Adrenal gland (tissue), 9 donors: ENCODE measurements at regions not wholly inside any gene's neighbourhood (a gene's known extent, or its start where the extent isn't known, plus 50 kb on each side); places are given as distances from the start of the nearest gene placed in this dataset.

Experiments used
- DNase-seq, 7 donors: peaks; one replicate each; pipeline ENCODE4 v3.0.0-alpha.2; 2019 to 2020
- H3K27ac ChIP-seq, 5 donors: fragments of 200-600 bp; sonication (generic) in 4 of 5; 1 replicate in 3 of 5; 2 replicates in 2 of 5; pipeline versions ENCODE4 v1.5.1 to v1.8.0; 2016 to 2020; ENCODE audit warnings: mild to moderate bottlenecking in 1 of 5
- H3K27me3 ChIP-seq: fragments of 200-600 bp; 2 replicates; pipeline ENCODE4 v1.8.0; 2021
- H3K36me3 ChIP-seq, 2 donors: fragments of 200-600 bp; replicated peaks in 1 of 2; 1 replicate in 1 of 2; 2 replicates in 1 of 2; pipeline versions ENCODE4 v1.5.1 to v1.8.0; 2018 to 2022
- H3K4me1 ChIP-seq, 2 donors: fragments of 200-600 bp; replicated peaks in 1 of 2; 1 replicate in 1 of 2; 2 replicates in 1 of 2; pipeline versions ENCODE4 v1.5.1 to v1.8.0; 2018 to 2021
- H3K4me3 ChIP-seq, 4 donors: fragments of 200-600 bp; sonication (generic) in 3 of 4; one replicate each; pipeline ENCODE4 v1.5.1; 2016 to 2018
- H3K9me3 ChIP-seq, 3 donors: fragments of 200-600 bp; sonication (generic) in 1 of 3; replicated peaks in 1 of 3; 1 replicate in 2 of 3; 2 replicates in 1 of 3; pipeline versions ENCODE4 v1.5.1 to v1.8.0; 2016 to 2021
- POLR2A ChIP-seq, 2 donors: fragments of 450-650 bp; IDR thresholded peaks; one replicate each; pipeline ENCODE4 v1.6.1; 2017; ENCODE audit warnings: antibody characterized with exemption in 2 of 2, mild to moderate bottlenecking in 2 of 2, moderate library complexity in 1 of 2
- WGBS, 4 donors: extraction: QIAGEN DNeasy Blood & Tissue Kit in 2 of 4; methylation state at CpG; one replicate each; pipeline versions ENCODE4 v1.1.5 to v1.1.7; 2013 to 2017; 5-methylcytosine and 5-hydroxymethylcytosine counted together
- intact Hi-C, 2 donors: fragments of 100-400 bp; cut with DNase I; formaldehyde crosslinking; loops; one replicate each; pipeline versions ENCODE4 v1.14.1 to v1.15.0; 2022 to 2023
- TF ChIP-seq, protein P1 (sequence below), 6 experiments: fragments of 450-650 bp in 4 of 6; fragments of 200-600 bp in 2 of 6; sonication (generic) in 1 of 6; IDR thresholded peaks; 1 replicate in 5 of 6; 2 replicates in 1 of 6; pipeline versions ENCODE4 v1.5.1 to v1.8.0; 2016 to 2021; ENCODE audit warnings: antibody characterized with exemption in 6 of 6, mild to moderate bottlenecking in 2 of 6, moderate library complexity in 1 of 6
- donor health status: healthy with polysubstance abuse.
- donor health status: Bipolar disorder and iron deficiency.
- donor health status: DM: yes; HTN: yes; CAD: no.
- donor health status: DM: no; HTN: no; CAD: no.
- donor health status: DM: no; HTN: no; CAD: no.

DNA sequence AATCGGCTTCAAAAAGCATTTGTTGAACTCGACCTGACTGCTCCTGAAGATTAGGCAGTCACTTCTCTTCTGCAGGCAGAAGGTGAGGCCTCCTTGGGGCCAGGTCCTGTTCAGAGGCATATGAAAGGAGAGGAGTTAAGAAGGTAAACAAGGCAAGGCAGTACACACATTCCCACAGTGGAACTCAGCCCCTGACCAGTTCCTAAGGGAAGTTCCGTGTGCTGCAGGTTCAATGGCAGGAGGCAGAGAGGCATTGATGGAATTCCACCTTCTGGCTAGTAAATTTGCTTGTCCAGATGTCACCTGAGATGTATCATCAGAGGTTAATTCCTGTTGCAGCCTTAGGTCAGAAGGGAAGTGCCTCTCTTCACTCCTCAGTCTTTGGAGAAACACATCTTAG, 337.0 kb upstream of the MTNR1B start:
- 48 to 66% (median 59%) methylated on average over 3 of the region's 3 CpGs for WGBS, 4 donors
- Histone ChIP-seq H3K27me3 (no peaks in the 10 kb centered on the region), H3K4me1 (no peaks in the 10 kb centered on the region), H3K4me3 (no peak overlapping the region), H3K27ac (no peak overlapping the region), H3K36me3 (no peaks in the 10 kb centered on the region), H3K9me3 (no peaks in the 10 kb centered on the region)
- TF ChIP-seq POLR2A (IDR thresholded peaks at IDR 0.05) = no peak
- TF ChIP-seq, protein P1, sequence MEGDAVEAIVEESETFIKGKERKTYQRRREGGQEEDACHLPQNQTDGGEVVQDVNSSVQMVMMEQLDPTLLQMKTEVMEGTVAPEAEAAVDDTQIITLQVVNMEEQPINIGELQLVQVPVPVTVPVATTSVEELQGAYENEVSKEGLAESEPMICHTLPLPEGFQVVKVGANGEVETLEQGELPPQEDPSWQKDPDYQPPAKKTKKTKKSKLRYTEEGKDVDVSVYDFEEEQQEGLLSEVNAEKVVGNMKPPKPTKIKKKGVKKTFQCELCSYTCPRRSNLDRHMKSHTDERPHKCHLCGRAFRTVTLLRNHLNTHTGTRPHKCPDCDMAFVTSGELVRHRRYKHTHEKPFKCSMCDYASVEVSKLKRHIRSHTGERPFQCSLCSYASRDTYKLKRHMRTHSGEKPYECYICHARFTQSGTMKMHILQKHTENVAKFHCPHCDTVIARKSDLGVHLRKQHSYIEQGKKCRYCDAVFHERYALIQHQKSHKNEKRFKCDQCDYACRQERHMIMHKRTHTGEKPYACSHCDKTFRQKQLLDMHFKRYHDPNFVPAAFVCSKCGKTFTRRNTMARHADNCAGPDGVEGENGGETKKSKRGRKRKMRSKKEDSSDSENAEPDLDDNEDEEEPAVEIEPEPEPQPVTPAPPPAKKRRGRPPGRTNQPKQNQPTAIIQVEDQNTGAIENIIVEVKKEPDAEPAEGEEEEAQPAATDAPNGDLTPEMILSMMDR (IDR thresholded peaks at IDR 0.05) = no peak
- intact Hi-C loops = no loop called here
- no peak for DNase-seq

DNA sequence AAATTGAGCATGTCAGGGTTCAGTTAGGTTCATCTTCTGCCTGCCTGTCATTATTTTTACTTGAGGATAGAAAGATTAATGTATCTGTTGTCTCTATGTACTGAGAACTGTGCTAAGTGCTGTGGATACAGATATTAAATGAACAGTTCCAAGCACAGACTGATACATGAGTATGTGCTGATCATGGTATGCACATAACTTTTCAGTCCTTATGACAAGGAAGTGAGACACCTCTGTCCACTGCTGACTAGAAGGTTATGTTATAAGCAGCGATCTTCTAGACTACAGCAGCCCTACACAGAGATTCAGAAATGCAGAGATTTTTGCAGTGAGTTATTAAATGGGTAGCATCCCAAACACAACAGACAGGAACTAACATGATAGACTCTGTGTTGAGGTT, 335.6 kb upstream of the MTNR1B start:
- no peaks in the 10 kb centered on the region for H3K4me1 ChIP-seq
- intact Hi-C loops = no loop called here

DNA sequence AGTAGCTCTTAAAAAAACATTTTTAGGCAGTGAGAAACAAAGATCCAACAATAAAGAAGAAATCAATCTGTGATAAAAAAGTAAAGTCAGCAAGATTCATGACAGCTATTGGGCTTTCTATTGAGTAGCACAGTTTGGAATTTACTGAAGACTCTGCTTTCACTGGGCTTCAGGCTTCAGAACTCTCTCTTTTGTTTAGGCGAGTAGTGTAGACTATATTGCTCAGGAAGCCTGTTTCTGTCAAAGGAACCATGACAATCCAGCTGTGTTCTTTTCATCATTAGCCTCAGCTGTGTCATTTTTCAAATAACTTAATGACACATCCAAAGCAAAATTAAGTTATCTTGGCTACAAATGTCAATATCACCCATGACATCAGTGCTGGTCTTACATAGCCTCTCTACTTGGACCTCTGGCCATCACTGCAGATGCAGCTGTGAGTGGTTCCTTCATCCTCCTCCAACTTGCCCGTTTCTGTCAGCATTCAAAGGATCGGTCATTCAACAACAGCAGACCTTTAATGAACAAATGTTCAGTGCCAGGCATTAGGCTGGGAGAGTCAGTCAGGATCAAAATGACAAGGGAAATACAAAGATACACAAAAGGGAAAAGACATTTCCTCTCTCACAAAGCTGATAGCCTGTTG, 332.8 kb upstream of the MTNR1B start:
- Histone ChIP-seq H3K36me3 (no peaks in the 10 kb centered on the region), H3K27ac (no peak overlapping the region), H3K4me1 (no peaks in the 10 kb centered on the region), H3K9me3 (no peaks in the 10 kb centered on the region), H3K27me3 (no peaks in the 10 kb centered on the region), H3K4me3 (no peak overlapping the region)
- WGBS, 4 donors = 78 to 90% (median 79%) methylated on average over 3 of the region's 3 CpGs
- intact Hi-C loops = no loop called here
- DNase-seq = no peak
- TF ChIP-seq, protein P1 (IDR thresholded peaks at IDR 0.05) = no peak
- no peak for TF ChIP-seq POLR2A (IDR thresholded peaks at IDR 0.05)

More for the DNA sequence above, 335.6 kb upstream of the MTNR1B start:
- TF ChIP-seq POLR2A (IDR thresholded peaks at IDR 0.05) = no peak
- TF ChIP-seq, protein P1 (IDR thresholded peaks at IDR 0.05) = no peak
- no peak overlapping the region for H3K4me3 ChIP-seq
- 59 to 64% (median 63%) methylated on average over 1 of the region's 1 CpG for WGBS, 4 donors
- no peak overlapping the region for H3K27ac ChIP-seq
- H3K36me3 ChIP-seq = no peaks in the 10 kb centered on the region
- H3K27me3 ChIP-seq = no peaks in the 10 kb centered on the region
- no peak for DNase-seq
- no peaks in the 10 kb centered on the region for H3K9me3 ChIP-seq

DNA sequence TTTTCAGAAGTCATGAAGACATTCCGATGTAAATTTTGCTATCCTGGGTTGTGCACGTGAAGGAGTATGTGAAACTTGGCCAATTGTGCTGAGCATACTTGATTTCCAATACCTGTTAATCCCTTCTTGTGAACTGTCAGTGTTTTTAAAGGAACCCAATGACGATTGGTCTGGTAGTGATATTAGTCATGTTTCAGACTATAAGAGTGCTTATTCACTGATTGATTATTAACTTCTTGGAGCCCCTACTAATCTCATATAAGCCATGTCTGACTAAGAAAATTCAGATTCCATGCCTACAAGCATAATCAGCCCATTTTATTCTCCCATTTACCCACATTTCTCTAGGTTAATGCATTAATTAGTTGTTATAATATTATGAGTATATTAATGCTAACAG, 330.8 kb upstream of the MTNR1B start:
- Histone ChIP-seq H3K27ac (no peak overlapping the region), H3K9me3 (no peaks in the 10 kb centered on the region), H3K27me3 (no peaks in the 10 kb centered on the region), H3K4me1 (no peaks in the 10 kb centered on the region), H3K4me3 (no peak overlapping the region), H3K36me3 (no peaks in the 10 kb centered on the region)
- no peak for DNase-seq
- WGBS, 4 donors = 78 to 88% (median 83%) methylated on average over 3 of the region's 3 CpGs
- intact Hi-C loops = no loop called here
- TF ChIP-seq, protein P1 (IDR thresholded peaks at IDR 0.05) = no peak
- TF ChIP-seq POLR2A (IDR thresholded peaks at IDR 0.05) = no peak
